ENCODE measurements at regions not wholly inside any gene's neighbourhood (a gene's known extent, or its start where the extent isn't known, plus 50 kb on each side); places are given as distances from the start of the nearest gene placed in this dataset.

- Histone ChIP-seq H3K4me1 (no peaks in the 10 kb centered on the region), H3K27ac (no peak overlapping the region), H3K36me3 (no peaks in the 10 kb centered on the region), H3K27me3 (no peaks in the 10 kb centered on the region), H3K9me3 (no peaks in the 10 kb centered on the region), H3K4me3 (no peak overlapping the region)
- no peak for TF ChIP-seq CTCF (IDR thresholded peaks at IDR 0.05)
- DNase-seq (ENCODE audit: low spot score), result no peak
These were observed 218.4 kb downstream of the BCAS1 start for GRCh38 chr20:53852014-53852413.

GRCh38 chr20:53850319-53850718 lies 220.1 kb downstream of the BCAS1 start:
- no peak for TF ChIP-seq CTCF (IDR thresholded peaks at IDR 0.05)
- no peaks in the 10 kb centered on the region for H3K36me3 ChIP-seq
- H3K4me1 ChIP-seq, result no peaks in the 10 kb centered on the region
- no peaks in the 10 kb centered on the region for H3K27me3 ChIP-seq
- DNase-seq (ENCODE audit: low spot score), result no peak
- H3K4me3 ChIP-seq, result no peak overlapping the region
- no peaks in the 10 kb centered on the region for H3K9me3 ChIP-seq
- H3K27ac ChIP-seq, result no peak overlapping the region

GRCh38 chr20:53849471-53850059 lies 220.8 kb downstream of the BCAS1 start:
- no peak overlapping the region for H3K27ac ChIP-seq
- no peaks in the 10 kb centered on the region for H3K27me3 ChIP-seq
- H3K4me3 ChIP-seq, result no peak overlapping the region
- H3K36me3 ChIP-seq, result no peaks in the 10 kb centered on the region
- H3K9me3 ChIP-seq, result no peaks in the 10 kb centered on the region
- TF ChIP-seq CTCF (IDR thresholded peaks at IDR 0.05), result no peak
- DNase-seq (ENCODE audit: low spot score), result no peak
- no peaks in the 10 kb centered on the region for H3K4me1 ChIP-seq

- Histone ChIP-seq H3K4me3 (no peak overlapping the region), H3K27me3 (no peaks in the 10 kb centered on the region), H3K9me3 (no peaks in the 10 kb centered on the region), H3K27ac (no peak overlapping the region), H3K36me3 (no peaks in the 10 kb centered on the region), H3K4me1 (no peaks in the 10 kb centered on the region)
- no peak for TF ChIP-seq CTCF (IDR thresholded peaks at IDR 0.05)
- DNase-seq (ENCODE audit: low spot score), result no peak
These were observed 222.1 kb downstream of the BCAS1 start for GRCh38 chr20:53848304-53848703.

GRCh38 chr20:53847837-53848170 lies 222.6 kb downstream of the BCAS1 start:
- Histone ChIP-seq H3K4me1 (no peaks in the 10 kb centered on the region), H3K27ac (no peak overlapping the region), H3K4me3 (no peak overlapping the region), H3K27me3 (no peaks in the 10 kb centered on the region), H3K9me3 (no peaks in the 10 kb centered on the region), H3K36me3 (no peaks in the 10 kb centered on the region)
- TF ChIP-seq CTCF (IDR thresholded peaks at IDR 0.05), result no peak
- DNase-seq (ENCODE audit: low spot score), result no peak

- Histone ChIP-seq H3K4me1 (no peaks in the 10 kb centered on the region), H3K27me3 (no peaks in the 10 kb centered on the region), H3K4me3 (no peak overlapping the region), H3K9me3 (no peaks in the 10 kb centered on the region), H3K36me3 (no peaks in the 10 kb centered on the region), H3K27ac (no peak overlapping the region)
- no peak for DNase-seq (ENCODE audit: low spot score)
- TF ChIP-seq CTCF (IDR thresholded peaks at IDR 0.05), result no peak
These were observed 223.1 kb downstream of the BCAS1 start for GRCh38 chr20:53847139-53847836.

Data from right atrium auricular region (tissue), 2 donors.